ENCODE measurements at regions not wholly inside any gene's neighbourhood (a gene's known extent, or its start where the extent isn't known, plus 50 kb on each side); places are given as distances from the start of the nearest gene placed in this dataset.

DNA sequence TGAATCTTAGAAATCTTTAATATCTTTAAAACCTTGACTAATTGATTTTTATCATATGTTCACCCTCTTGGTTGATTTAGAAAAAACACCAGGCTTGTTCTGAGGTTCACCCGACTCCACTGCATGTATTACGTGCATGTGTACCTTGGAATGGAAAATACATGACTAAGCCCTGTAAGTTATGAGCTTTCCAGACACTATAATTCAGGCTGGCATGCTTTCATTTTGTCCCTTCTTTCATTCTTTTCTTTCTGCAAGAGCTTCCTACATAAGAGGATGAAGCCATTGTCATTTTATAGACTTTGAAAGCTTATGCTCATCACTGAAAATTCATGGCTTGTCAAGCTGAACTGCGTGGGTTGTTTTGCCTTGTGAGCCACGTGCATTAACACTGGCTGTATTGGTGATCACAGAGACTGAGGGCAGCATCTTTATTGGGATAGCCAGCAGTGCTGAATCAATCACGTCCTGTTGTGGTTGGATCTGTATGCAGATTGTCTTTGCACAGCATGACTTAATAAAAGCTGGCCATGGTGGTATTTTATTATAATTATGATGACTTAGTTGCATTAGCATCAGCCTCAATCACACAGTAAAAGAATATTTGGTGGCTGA, 141.9 kb downstream of the SLIT2 start:
- H3K4me3 Mint-ChIP-seq, result no peak overlapping the region
- no peak overlapping the region for H3K27ac Mint-ChIP-seq
- H3K4me1 Mint-ChIP-seq, result no peaks in the 10 kb centered on the region
- no peaks in the 10 kb centered on the region for H3K9me3 Mint-ChIP-seq
- ChIA-PET CTCF (no interaction called here), POLR2A (no interaction called here)
- no peaks in the 10 kb centered on the region for H3K36me3 Mint-ChIP-seq (ENCODE audit: low read depth)
- no peaks in the 10 kb centered on the region for H3K27me3 Mint-ChIP-seq
- DNase-seq, result no peak

DNA sequence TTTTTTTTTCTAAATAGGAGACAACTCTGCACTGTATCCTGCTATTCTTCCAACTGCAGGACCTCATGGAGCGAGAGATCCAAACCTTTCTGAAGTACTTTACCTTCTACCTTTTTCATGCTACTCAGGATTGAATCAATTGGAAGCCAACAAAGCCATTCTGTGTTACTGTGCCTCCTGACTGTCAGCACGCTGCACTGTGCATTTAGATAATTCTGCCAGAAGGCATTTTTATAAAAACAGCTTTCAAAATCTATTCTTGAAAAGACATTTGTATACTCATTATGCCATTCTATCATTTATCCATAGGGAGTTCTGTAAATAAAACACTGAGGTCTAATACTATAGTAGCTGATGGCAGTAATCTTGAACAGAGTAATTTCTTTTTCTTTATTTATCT, 142.8 kb downstream of the SLIT2 start:
- no peak overlapping the region for H3K4me3 Mint-ChIP-seq
- POLR2A ChIA-PET, result no interaction called here
- no peaks in the 10 kb centered on the region for H3K9me3 Mint-ChIP-seq
- DNase-seq, result no peak
- CTCF ChIA-PET, result interaction anchor here (0.6 to 2.2 kb wide), 2 partner anchors 261 to 290 kb away, joined by 3 to 15 read pairs; no protein-coding TSS in a partner anchor
- H3K36me3 Mint-ChIP-seq (ENCODE audit: low read depth), result no peaks in the 10 kb centered on the region
- no peaks in the 10 kb centered on the region for H3K4me1 Mint-ChIP-seq
- H3K27ac Mint-ChIP-seq, result no peak overlapping the region
- H3K27me3 Mint-ChIP-seq, result no peaks in the 10 kb centered on the region

DNA sequence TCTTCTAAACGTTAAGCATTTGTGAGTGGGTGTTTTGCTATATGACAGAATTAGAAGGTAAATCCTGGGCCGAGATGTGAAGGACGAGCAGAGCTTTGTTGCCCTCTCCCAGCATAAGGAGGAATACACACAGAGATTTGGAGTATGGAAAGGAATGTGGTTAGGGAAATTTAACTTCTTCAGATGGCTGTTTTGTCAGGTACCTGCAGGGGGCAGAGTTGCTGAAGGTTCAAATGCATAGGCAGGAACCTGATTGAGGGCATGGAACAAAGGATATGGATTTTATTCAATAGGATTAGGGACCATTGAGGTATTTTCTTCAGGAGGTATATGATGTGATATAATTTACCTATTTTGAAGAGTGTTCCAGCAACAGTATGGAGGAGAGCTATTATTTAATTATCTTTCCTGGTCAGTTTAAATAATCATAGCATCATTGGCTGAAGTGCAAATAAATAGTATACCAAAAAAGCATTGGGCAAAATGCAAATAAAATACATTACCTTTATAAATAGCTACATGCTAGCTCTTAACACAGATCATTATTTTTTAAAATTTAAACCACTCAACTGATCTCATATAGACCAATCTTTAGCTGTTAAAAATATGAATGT, 143.6 kb downstream of the SLIT2 start:
- Mint-ChIP-seq H3K27me3 (no peaks in the 10 kb centered on the region), H3K4me1 (no peaks in the 10 kb centered on the region), H3K36me3 (ENCODE audit: low read depth) (no peaks in the 10 kb centered on the region), H3K9me3 (no peaks in the 10 kb centered on the region), H3K4me3 (no peak overlapping the region), H3K27ac (no peak overlapping the region)
- peak; percentile 21 for DNase-seq
- CTCF ChIA-PET, result interaction anchor here (0.6 to 2.2 kb wide), 6 partner anchors 13 to 290 kb away, joined by 3 to 15 read pairs (median 3); no protein-coding TSS in a partner anchor
- POLR2A ChIA-PET, result no interaction called here

DNA sequence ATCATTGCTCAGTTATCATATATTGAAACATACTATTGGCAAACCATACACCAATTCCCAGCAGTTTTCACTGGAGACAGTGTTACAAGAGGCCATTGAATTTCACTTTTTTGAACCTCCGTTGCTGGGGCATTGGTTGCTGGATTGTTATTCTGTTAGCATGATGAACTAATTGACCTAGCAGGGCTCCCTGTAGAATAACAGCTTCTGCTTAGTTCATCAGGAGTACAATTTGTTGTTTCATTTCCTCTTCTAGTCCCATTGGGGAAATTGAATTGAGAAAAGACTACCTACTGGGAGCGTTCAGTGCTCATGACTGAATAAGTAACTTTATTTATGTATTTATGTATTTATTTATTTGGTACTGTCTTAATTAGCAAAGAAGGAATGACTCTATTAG, 151.6 kb downstream of the SLIT2 start:
- Mint-ChIP-seq H3K27me3 (no peaks in the 10 kb centered on the region), H3K4me3 (no peak overlapping the region), H3K9me3 (no peaks in the 10 kb centered on the region), H3K27ac (no peak overlapping the region), H3K36me3 (ENCODE audit: low read depth) (no peaks in the 10 kb centered on the region), H3K4me1 (no peaks in the 10 kb centered on the region)
- no peak for DNase-seq
- ChIA-PET CTCF (no interaction called here), POLR2A (no interaction called here)

DNA sequence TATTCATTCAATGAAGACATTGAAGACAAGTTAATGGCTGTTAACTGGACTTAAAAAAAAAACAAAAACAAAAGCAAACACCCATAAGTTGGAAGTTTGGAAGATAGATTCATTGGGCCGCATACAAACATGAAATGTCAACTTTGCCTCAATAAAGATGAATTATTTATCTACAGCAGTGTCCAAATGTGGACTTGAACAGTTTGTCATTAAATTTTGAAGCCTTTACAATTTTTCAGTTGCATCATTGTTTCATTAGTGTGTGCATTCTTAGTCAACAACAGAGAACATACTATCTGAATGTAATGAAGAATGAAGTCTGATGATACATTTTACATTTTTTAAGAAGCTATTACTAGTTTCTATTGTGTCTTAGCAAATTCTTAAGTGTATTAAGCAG, 152.1 kb downstream of the SLIT2 start:
- H3K4me1 Mint-ChIP-seq, result no peaks in the 10 kb centered on the region
- no peaks in the 10 kb centered on the region for H3K9me3 Mint-ChIP-seq
- H3K27ac Mint-ChIP-seq, result no peak overlapping the region
- DNase-seq, result no peak
- H3K27me3 Mint-ChIP-seq, result no peaks in the 10 kb centered on the region
- H3K4me3 Mint-ChIP-seq, result no peak overlapping the region
- POLR2A ChIA-PET, result no interaction called here
- CTCF ChIA-PET, result no interaction called here
- H3K36me3 Mint-ChIP-seq (ENCODE audit: low read depth), result no peaks in the 10 kb centered on the region

DNA sequence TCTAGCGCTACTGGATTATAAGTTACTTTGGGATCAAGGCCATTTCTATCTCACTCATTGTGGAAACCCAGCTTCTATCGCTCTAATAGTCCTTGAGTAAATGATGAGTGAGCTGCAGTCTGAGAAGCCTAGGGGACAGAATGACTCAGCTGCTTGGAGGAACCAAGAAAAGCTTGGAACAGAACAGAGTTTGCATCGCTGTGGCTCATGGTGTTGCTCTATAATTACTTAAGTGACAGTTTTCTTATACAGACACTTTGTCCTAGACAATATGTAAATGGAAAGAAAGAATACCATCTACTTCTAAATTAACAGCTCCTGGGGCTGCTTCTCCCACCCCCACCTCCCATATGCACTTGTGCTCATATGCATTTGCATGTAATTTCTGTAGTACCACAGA, 156.9 kb downstream of the SLIT2 start:
- no peak for DNase-seq
- no peaks in the 10 kb centered on the region for H3K36me3 Mint-ChIP-seq (ENCODE audit: low read depth)
- no peaks in the 10 kb centered on the region for H3K9me3 Mint-ChIP-seq
- H3K4me3 Mint-ChIP-seq, result no peak overlapping the region
- ChIA-PET POLR2A (no interaction called here), CTCF (interaction anchor here (1.5 kb wide), 1 partner anchor 13 kb away, joined by 5 read pairs; no protein-coding TSS in a partner anchor)
- no peak overlapping the region for H3K27ac Mint-ChIP-seq
- no peaks in the 10 kb centered on the region for H3K27me3 Mint-ChIP-seq
- H3K4me1 Mint-ChIP-seq, result no peaks in the 10 kb centered on the region

DNA sequence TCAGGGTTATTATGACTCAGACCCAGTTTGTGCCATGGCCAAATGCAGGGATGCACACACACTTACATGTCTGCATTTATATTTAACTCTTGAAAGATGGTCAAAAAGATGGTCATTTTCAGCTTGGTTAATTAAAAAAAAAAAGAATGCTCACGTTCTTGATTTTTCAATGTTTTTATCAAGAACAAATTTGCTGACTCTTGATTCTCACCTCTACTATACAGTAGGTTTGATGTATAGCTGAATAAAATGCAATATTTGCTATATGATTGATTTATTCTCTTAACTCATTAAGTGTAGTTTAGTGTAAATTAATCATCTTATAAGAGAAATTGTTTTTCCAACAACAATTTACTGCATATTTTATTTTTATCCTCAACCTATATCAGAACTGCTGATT, 160.4 kb downstream of the SLIT2 start:
- H3K9me3 Mint-ChIP-seq, result no peaks in the 10 kb centered on the region
- H3K36me3 Mint-ChIP-seq (ENCODE audit: low read depth), result no peaks in the 10 kb centered on the region
- POLR2A ChIA-PET, result no interaction called here
- no peak for DNase-seq
- no peak overlapping the region for H3K4me3 Mint-ChIP-seq
- CTCF ChIA-PET, result no interaction called here
- no peak overlapping the region for H3K27ac Mint-ChIP-seq
- no peaks in the 10 kb centered on the region for H3K4me1 Mint-ChIP-seq
- no peaks in the 10 kb centered on the region for H3K27me3 Mint-ChIP-seq

DNA sequence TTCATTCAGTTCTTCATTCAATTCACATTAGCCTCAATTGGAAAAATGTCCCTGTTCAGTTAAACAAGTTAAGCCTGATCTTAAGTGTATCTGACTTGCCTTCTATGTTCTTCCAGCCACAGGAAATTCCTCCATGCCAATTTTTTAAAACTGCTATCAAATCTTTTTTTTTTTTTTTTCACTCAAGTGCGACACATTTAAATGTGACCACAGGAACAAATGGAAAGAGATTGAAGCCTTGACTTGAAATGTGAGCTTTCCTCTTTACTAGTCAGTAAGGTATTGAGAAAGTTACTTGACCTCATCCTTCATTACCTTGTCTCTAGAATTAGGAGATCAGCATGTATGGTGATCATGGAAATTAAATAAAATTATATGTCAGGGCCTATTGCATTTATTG, 165.1 kb downstream of the SLIT2 start:
- CTCF ChIA-PET, result interaction anchor here (0.6 to 2.6 kb wide), 3 partner anchors 31 to 268 kb away, joined by 4 to 16 read pairs (median 5); no protein-coding TSS in a partner anchor
- POLR2A ChIA-PET, result no interaction called here
- DNase-seq, result no peak
- Mint-ChIP-seq H3K4me1 (peaks cover 6% of the 10 kb centered on the region), H3K36me3 (ENCODE audit: low read depth) (no peaks in the 10 kb centered on the region), H3K4me3 (no peak overlapping the region), H3K27ac (no peak overlapping the region), H3K27me3 (no peaks in the 10 kb centered on the region), H3K9me3 (no peaks in the 10 kb centered on the region)

DNA sequence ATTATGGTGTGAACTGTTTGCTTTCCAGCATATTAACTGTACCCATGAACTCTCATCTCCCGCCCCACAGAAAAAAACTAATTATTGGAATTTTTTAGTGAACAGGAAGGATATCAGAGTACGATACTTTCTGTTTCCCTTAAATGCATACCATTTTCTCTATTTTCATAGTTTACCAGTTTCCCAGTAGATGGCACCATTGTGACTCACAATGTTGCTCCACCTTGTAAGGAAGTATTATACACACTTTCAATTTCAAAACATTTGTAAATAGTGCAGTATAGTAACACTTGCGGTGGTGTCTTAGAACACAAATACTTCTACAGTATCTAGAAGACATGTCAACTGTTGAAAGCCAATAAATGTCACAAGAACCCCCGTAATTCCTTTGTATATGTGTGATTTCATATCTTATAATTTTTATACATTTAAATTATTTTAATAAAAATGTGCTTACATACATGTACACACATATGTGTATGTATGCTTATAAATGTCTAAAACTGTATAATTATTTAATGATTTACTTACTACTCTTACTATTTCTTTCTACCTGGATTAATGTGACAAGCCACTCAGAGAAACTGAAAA, 167.3 kb downstream of the SLIT2 start:
- no peak overlapping the region for H3K27ac Mint-ChIP-seq
- no peaks in the 10 kb centered on the region for H3K9me3 Mint-ChIP-seq
- H3K4me1 Mint-ChIP-seq, result peaks cover 6% of the 10 kb centered on the region
- peaks cover 1% of the 10 kb centered on the region for H3K27me3 Mint-ChIP-seq
- ChIA-PET CTCF (interaction anchor here (0.9 to 2.6 kb wide), 3 partner anchors 266 to 267 kb away, joined by 3 to 16 read pairs (median 3); no protein-coding TSS in a partner anchor), POLR2A (no interaction called here)
- DNase-seq, result no peak
- H3K36me3 Mint-ChIP-seq (ENCODE audit: low read depth), result no peaks in the 10 kb centered on the region
- peak overlapping the region; percentile 45 for H3K4me3 Mint-ChIP-seq

DNA sequence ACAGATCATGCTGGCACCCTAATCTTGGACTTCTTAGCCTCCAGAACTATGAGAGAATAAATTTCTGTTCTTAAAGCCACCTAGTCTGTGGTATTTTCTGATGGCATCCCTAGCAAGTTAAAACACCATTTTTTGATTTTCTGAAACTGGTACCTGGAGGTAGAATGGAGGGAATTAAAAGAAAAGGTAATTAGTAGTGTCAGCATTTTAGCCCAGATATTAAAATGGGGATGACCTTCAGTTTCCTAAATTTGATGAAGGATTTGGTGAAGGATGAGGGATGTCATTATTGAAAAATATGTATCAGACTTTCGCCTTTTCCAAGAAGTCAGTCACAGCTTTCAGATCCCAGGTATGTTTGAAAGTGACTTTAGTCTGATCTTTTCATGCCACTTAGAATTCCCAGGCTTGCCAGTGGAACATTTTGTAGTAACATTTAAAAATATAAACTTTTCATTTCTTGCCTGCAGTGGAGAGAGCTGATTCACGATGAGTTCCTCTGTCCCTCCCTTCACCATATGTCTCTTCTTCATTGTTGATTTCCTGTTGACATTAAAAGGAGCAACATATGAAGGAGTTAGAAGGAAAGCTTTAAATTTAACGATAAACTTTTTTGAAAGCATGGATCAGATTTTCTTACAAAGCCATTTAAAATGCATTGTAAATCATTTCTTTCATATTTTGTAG, 169.4 kb downstream of the SLIT2 start:
- H3K36me3 Mint-ChIP-seq (ENCODE audit: low read depth), result no peaks in the 10 kb centered on the region
- no peak overlapping the region for H3K27ac Mint-ChIP-seq
- no peak overlapping the region for H3K4me3 Mint-ChIP-seq
- POLR2A ChIA-PET, result no interaction called here
- peaks cover 1% of the 10 kb centered on the region for H3K27me3 Mint-ChIP-seq
- no peak for DNase-seq
- H3K9me3 Mint-ChIP-seq, result no peaks in the 10 kb centered on the region
- peaks cover 6% of the 10 kb centered on the region for H3K4me1 Mint-ChIP-seq
- CTCF ChIA-PET, result interaction anchor here (1.8 to 2.1 kb wide), 2 partner anchors 262 to 264 kb away, joined by 5 to 7 read pairs; no protein-coding TSS in a partner anchor

DNA sequence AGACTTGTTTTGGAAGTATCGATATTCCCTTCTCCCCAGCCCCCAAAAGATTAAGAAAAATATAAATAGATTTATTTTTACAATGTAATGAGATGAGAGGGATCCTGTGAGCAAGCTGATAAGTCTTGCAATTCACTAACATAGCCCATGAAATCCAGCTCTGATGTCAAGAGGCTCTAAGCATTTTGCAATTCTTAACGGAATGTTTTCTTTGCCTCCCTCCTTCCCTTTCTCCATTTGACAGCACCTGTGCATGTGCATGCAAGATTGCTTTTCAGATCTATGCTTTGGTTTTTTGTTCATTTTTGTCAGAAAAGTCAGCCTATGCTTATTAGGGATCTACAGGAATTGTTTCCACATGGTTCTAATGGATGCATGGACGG, 169.9 kb downstream of the SLIT2 start:
- Mint-ChIP-seq H3K27me3 (peaks cover 1% of the 10 kb centered on the region), H3K9me3 (no peaks in the 10 kb centered on the region), H3K4me1 (peaks cover 6% of the 10 kb centered on the region), H3K4me3 (no peak overlapping the region), H3K27ac (no peak overlapping the region), H3K36me3 (ENCODE audit: low read depth) (no peaks in the 10 kb centered on the region)
- ChIA-PET POLR2A (no interaction called here), CTCF (interaction anchor here (1.8 to 2.1 kb wide), 2 partner anchors 262 to 264 kb away, joined by 5 to 7 read pairs; no protein-coding TSS in a partner anchor)
- DNase-seq, result no peak

DNA sequence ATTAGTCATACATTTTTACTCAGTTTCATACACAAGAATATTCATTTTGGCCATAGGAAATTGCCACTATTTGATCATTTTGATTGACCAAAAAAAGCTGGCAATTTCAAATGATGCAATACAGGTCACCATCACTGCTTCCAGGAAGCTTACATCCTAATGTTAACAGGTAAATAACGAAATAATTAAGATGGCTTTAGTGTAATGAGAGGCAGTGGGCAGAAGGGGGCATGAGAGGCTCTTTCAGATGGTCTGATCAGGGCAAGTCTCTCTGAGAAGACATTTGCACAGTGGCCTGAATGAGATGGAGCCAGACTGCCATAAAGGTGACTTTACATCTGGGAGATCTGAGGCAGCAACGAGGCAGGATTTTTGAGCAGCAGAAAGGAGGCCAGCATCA, 170.7 kb downstream of the SLIT2 start:
- H3K4me3 Mint-ChIP-seq, result no peak overlapping the region
- H3K27me3 Mint-ChIP-seq, result peaks cover 1% of the 10 kb centered on the region
- peak; percentile 40 for DNase-seq
- H3K36me3 Mint-ChIP-seq (ENCODE audit: low read depth), result no peaks in the 10 kb centered on the region
- H3K9me3 Mint-ChIP-seq, result no peaks in the 10 kb centered on the region
- peaks cover 6% of the 10 kb centered on the region for H3K4me1 Mint-ChIP-seq
- H3K27ac Mint-ChIP-seq, result no peak overlapping the region
- POLR2A ChIA-PET, result no interaction called here
- CTCF ChIA-PET, result interaction anchor here (1.8 to 2.1 kb wide), 2 partner anchors 261 to 263 kb away, joined by 5 to 7 read pairs; no protein-coding TSS in a partner anchor

DNA sequence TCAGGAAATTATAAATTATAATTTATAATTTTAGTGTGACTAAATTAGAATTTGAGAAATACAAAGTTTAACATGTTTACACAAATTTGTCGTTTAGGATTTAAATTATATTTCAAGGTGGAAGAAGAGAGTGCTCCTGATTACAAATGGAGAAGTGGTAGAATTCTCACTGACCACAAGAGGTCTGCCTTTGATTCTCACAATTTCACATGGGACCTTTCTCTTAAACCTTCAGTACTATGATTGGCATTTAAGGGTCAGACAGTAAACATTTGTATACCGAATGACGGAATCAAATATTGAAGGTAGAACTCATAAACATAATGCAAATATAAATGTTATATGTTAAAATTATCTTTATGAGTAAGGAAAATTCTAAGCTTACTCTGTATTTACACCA, 171.7 kb downstream of the SLIT2 start:
- no peak for DNase-seq
- ChIA-PET POLR2A (no interaction called here), CTCF (no interaction called here)
- no peaks in the 10 kb centered on the region for H3K36me3 Mint-ChIP-seq (ENCODE audit: low read depth)
- H3K4me3 Mint-ChIP-seq, result no peak overlapping the region
- peaks cover 1% of the 10 kb centered on the region for H3K27me3 Mint-ChIP-seq
- H3K9me3 Mint-ChIP-seq, result no peaks in the 10 kb centered on the region
- H3K27ac Mint-ChIP-seq, result no peak overlapping the region
- peaks cover 6% of the 10 kb centered on the region for H3K4me1 Mint-ChIP-seq
